Sigmoid colon (tissue), 6 donors: ENCODE measurements at regions not wholly inside any gene's neighbourhood (a gene's known extent, or its start where the extent isn't known, plus 50 kb on each side); places are given as distances from the start of the nearest gene placed in this dataset.

Experiments
- DNase-seq: peaks from one replicate; pipeline ENCODE4 v3.0.0-alpha.2; 2019
- H3K27ac ChIP-seq, 4 donors: fragments of 200-600 bp; sonication (generic); one replicate each; pipeline ENCODE4 v1.5.1; 2016 to 2019; ENCODE audit warnings: mild to moderate bottlenecking in 1 of 4
- H3K27me3 ChIP-seq, 3 donors: fragments of 200-600 bp; sonication (generic); one replicate each; pipeline ENCODE4 v1.5.1; 2019; ENCODE audit warnings: mild to moderate bottlenecking in 1 of 3
- H3K36me3 ChIP-seq, 4 donors: fragments of 200-600 bp; sonication (generic); one replicate each; pipeline ENCODE4 v1.5.1; 2016 to 2019
- H3K4me1 ChIP-seq, 4 donors: fragments of 200-600 bp; sonication (generic); one replicate each; pipeline ENCODE4 v1.5.1; 2017 to 2019
- H3K4me3 ChIP-seq, 4 donors: fragments of 200-600 bp; sonication (generic); one replicate each; pipeline ENCODE4 v1.5.1; 2017 to 2019; ENCODE audit warnings: mild to moderate bottlenecking in 2 of 4, moderate library complexity in 1 of 4
- H3K9me3 ChIP-seq, 4 donors: fragments of 200-600 bp in 3 of 4; sonication (generic) in 3 of 4; one replicate each; pipeline versions ENCODE4 v1.5.1 to v1.6.1; 2013 to 2019
- EP300 ChIP-seq, 4 donors: sonication (generic); formaldehyde crosslinking; IDR thresholded peaks; one replicate each; pipeline ENCODE4 v1.6.1; 2017; ENCODE audit warnings: antibody characterized with exemption in 4 of 4
- POLR2A ChIP-seq, 2 donors: fragments of 450-650 bp; IDR thresholded peaks; one replicate each; pipeline ENCODE4 v1.6.1; 2016; ENCODE audit warnings: antibody characterized with exemption in 2 of 2, mild to moderate bottlenecking in 2 of 2, moderate library complexity in 2 of 2
- POLR2AphosphoS5 ChIP-seq, 4 donors: sonication (generic); formaldehyde crosslinking; IDR thresholded peaks; one replicate each; pipeline ENCODE4 v1.6.1; 2017; ENCODE audit warnings: antibody characterized with exemption in 4 of 4
- WGBS, 2 donors: extraction: QIAGEN DNeasy Blood & Tissue Kit; methylation state at CpG; one replicate each; pipeline ENCODE4 v1.1.7; 2013; 5-methylcytosine and 5-hydroxymethylcytosine counted together
- intact Hi-C: fragments of 100-400 bp; cut with DNase I; formaldehyde crosslinking; loops from one replicate; pipeline ENCODE4 v1.15.1; 2023
- TF ChIP-seq, protein P1 (sequence below), 4 experiments: fragments of 450-650 bp in 3 of 4; fragments of 200-600 bp in 1 of 4; IDR thresholded peaks; one replicate each; pipeline ENCODE4 v1.5.1; 2016 to 2019; ENCODE audit warnings: antibody characterized with exemption in 4 of 4, mild to moderate bottlenecking in 3 of 4, moderate library complexity in 2 of 4
- donor health status: healthy with polysubstance abuse.
- donor health status: healthy.

DNA sequence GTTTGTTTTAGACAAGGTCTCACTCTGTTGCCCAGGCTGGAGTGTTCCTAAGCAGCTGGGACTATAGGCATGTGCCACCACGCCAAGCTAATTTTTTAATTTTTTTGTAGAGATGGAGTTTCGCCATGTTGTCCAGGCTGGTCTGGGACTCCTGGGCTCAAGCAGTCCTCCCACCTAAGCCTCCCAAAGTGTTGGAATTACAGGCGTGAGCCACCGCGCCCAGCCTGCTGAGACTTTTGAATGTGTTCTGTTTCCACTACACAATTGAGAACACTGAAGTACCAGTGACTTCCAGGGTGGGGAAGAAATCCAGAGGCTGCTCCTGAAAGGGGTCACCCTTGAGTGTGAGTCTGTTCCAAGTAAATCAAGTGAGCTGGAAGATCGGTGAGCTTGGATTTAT lies 81.3 kb upstream of the ARMC2 start:
- no peaks in the 10 kb centered on the region for H3K9me3 ChIP-seq
- H3K36me3 ChIP-seq = no peaks in the 10 kb centered on the region
- no peak overlapping the region for H3K4me3 ChIP-seq
- intact Hi-C loops = no loop called here
- no peaks in the 10 kb centered on the region for H3K4me1 ChIP-seq
- H3K27me3 ChIP-seq = no peaks in the 10 kb centered on the region
- TF ChIP-seq POLR2A (IDR thresholded peaks at IDR 0.05) (no peak), POLR2AphosphoS5 (IDR thresholded peaks at IDR 0.05) (no peak), EP300 (IDR thresholded peaks at IDR 0.05) (no peak)
- TF ChIP-seq, protein P1, sequence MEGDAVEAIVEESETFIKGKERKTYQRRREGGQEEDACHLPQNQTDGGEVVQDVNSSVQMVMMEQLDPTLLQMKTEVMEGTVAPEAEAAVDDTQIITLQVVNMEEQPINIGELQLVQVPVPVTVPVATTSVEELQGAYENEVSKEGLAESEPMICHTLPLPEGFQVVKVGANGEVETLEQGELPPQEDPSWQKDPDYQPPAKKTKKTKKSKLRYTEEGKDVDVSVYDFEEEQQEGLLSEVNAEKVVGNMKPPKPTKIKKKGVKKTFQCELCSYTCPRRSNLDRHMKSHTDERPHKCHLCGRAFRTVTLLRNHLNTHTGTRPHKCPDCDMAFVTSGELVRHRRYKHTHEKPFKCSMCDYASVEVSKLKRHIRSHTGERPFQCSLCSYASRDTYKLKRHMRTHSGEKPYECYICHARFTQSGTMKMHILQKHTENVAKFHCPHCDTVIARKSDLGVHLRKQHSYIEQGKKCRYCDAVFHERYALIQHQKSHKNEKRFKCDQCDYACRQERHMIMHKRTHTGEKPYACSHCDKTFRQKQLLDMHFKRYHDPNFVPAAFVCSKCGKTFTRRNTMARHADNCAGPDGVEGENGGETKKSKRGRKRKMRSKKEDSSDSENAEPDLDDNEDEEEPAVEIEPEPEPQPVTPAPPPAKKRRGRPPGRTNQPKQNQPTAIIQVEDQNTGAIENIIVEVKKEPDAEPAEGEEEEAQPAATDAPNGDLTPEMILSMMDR (IDR thresholded peaks at IDR 0.05) = no peak
- WGBS, 2 donors = 94 to 96% methylated on average over 6 of the region's 6 CpGs
- DNase-seq = no peak
- no peak overlapping the region for H3K27ac ChIP-seq

DNA sequence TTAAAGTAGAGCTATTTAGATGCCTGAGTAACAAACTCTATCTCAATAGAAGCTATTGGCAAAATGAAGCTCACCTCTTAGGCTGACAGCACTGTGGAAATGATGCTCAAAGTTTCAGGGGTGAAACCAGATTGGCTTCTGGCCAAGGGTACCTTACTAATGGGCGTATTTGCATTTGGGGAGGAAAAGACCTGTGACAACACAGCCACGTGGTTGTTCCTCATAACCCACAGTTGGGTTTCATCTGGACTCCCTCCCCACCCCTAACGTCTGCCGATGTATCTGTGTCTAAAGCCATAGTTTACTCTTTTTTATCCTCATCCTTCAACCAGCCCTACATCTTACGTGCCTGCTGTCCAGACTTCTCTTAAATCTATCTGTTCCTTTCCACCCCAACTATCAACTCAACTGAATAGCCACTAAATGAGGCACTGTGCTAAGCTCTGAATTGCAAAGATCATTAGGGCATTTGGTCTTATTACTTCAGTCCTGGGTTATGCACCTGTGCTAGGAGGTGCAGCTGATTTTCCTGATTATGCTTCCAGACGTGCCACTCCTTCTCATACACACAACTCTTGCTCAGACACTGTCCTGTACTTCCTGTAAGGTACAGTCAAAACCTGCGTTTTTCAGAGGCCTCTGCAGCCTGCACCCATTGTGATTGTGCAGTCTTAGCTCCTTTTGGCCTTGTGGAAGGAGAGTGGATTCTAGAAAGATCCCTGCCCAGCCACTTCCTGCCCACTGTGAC lies 80.6 kb upstream of the ARMC2 start:
- Histone ChIP-seq H3K36me3 (no peaks in the 10 kb centered on the region), H3K27me3 (no peaks in the 10 kb centered on the region), H3K9me3 (no peaks in the 10 kb centered on the region), H3K4me1 (no peaks in the 10 kb centered on the region), H3K4me3 (no peak overlapping the region), H3K27ac (no peak overlapping the region)
- WGBS, 2 donors = 33 to 64% methylated on average over 7 of the region's 7 CpGs
- intact Hi-C loops = no loop called here
- no peak for TF ChIP-seq POLR2AphosphoS5 (IDR thresholded peaks at IDR 0.05)
- TF ChIP-seq, protein P1 (IDR thresholded peaks at IDR 0.05) = no peak
- no peak for TF ChIP-seq EP300 (IDR thresholded peaks at IDR 0.05)
- TF ChIP-seq POLR2A (IDR thresholded peaks at IDR 0.05) = no peak
- DNase-seq = no peak

GRCh38 chr6:108768166-108768555 lies 80.1 kb upstream of the ARMC2 start:
- intact Hi-C loops = no loop called here
- no peak for DNase-seq
- Histone ChIP-seq H3K36me3 (no peaks in the 10 kb centered on the region), H3K4me3 (no peak overlapping the region), H3K27ac (no peak overlapping the region), H3K4me1 (no peaks in the 10 kb centered on the region), H3K9me3 (no peaks in the 10 kb centered on the region), H3K27me3 (no peaks in the 10 kb centered on the region)
- TF ChIP-seq, protein P1 (IDR thresholded peaks at IDR 0.05) = no peak
- TF ChIP-seq EP300 (IDR thresholded peaks at IDR 0.05) (no peak), POLR2A (IDR thresholded peaks at IDR 0.05) (no peak), POLR2AphosphoS5 (IDR thresholded peaks at IDR 0.05) (no peak)
- 76 to 86% methylated on average over 1 of the region's 1 CpG for WGBS, 2 donors

GRCh38 chr6:108768792-108769524 lies 79.3 kb upstream of the ARMC2 start:
- no peaks in the 10 kb centered on the region for H3K36me3 ChIP-seq
- WGBS, 2 donors = 87 to 94% methylated on average over 10 of the region's 10 CpGs
- no peak overlapping the region for H3K27ac ChIP-seq
- intact Hi-C loops = no loop called here
- H3K27me3 ChIP-seq = no peaks in the 10 kb centered on the region
- H3K9me3 ChIP-seq = no peaks in the 10 kb centered on the region
- H3K4me1 ChIP-seq = no peaks in the 10 kb centered on the region
- H3K4me3 ChIP-seq = no peak overlapping the region
- DNase-seq = no peak
- no peak for TF ChIP-seq POLR2AphosphoS5 (IDR thresholded peaks at IDR 0.05)
- TF ChIP-seq, protein P1 (IDR thresholded peaks at IDR 0.05) = no peak
- TF ChIP-seq POLR2A (IDR thresholded peaks at IDR 0.05) = no peak
- no peak for TF ChIP-seq EP300 (IDR thresholded peaks at IDR 0.05)
